AG04450 (cell line): ENCODE measurements at regions not wholly inside any gene's neighbourhood (a gene's known extent, or its start where the extent isn't known, plus 50 kb on each side); places are given as distances from the start of the nearest gene placed in this dataset.
"Not testable (repeated sequence)": the region's sequence is repeated elsewhere in the genome, so short reads cannot be mapped to it uniquely, and the experiment has no call there.

ENCODE experiments used
- CTCF ChIA-PET: fragments of 300-600, 350-600 bp; formaldehyde crosslinking; extraction: SDS; loops from one replicate; lab custom pipeline; 2022; ENCODE audit warnings: antibody characterized with exemption, inconsistent platforms; lab: Charles Lee
- POLR2A ChIA-PET: fragments of 350-600 bp; formaldehyde crosslinking; extraction: SDS; loops from one replicate; lab custom pipeline; 2021; ENCODE audit warnings: antibody characterized with exemption, inconsistent platforms; lab: Yijun Ruan, JAX
- DNase-seq: peaks from one replicate; pipeline ENCODE4 v3.0.0-alpha.2; 2011; ENCODE audit warnings: low read depth, low spot score
- H3K27ac ChIP-seq: one replicate; pipeline ENCODE4 v1.5.1; 2012; ENCODE audit warnings: low read depth, low read length, control low read depth
- H3K27me3 ChIP-seq: one replicate; pipeline ENCODE4 v1.6.0; 2012; ENCODE audit warnings: low read length; ENCODE audit not compliant: control insufficient read depth, insufficient read depth
- H3K4me3 ChIP-seq: 2 replicates; pipeline ENCODE4 v1.5.1; 2011; ENCODE audit warnings: mild to moderate bottlenecking, low read depth, low read length, control low read depth
- H3K9me3 ChIP-seq: 2 replicates; pipeline ENCODE4 v1.5.1; 2012; ENCODE audit warnings: low read length; ENCODE audit not compliant: control insufficient read depth, insufficient read depth
- CTCF ChIP-seq: IDR thresholded peaks from 2 replicates; pipeline ENCODE4 v1.5.1; 2011; ENCODE audit warnings: low read depth, low read length, control low read depth, inconsistent platforms

DNA sequence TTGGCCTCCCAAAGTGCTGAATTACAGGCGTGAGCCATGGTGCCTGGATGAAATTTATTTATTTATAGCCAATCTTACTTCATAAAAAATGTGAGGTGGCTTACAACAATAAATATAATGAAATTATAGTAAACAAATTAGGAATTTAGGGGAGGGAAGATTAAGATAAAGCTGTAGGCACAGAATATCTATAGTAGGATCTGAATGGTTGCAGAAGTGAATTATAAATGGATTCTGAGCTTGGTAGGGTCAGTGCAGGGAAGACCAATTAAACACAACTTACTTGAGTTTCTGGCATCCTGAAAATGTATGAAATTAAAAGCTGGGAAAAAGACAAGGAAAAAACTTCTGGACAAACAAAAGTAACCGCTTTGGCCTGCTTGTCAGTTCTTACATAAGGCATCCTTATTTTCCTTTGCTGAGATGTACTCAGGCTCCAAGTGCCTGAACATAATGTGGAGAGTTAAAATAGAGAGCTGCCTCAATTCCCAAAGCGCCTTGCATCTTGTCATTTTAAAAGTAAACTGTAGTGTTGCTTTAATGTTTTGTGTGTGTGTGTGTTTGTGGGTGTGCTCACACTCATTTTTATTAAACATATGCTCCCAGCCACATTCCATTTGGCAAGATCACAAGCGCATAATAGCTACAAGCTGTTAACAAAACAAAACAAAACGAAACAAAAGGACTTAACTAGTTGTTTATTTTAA is 247.3 kb downstream of the S1PR1 start:
- ChIA-PET POLR2A (no interaction called here), CTCF (interaction anchor here (2.2 to 3.3 kb wide), 3 partner anchors 10 to 175 kb away, joined by 6 to 18 read pairs (median 11); no protein-coding TSS in a partner anchor)
- no peak overlapping the region for H3K4me3 ChIP-seq
- DNase-seq = no peak
- H3K27me3 ChIP-seq = no peaks in the 10 kb centered on the region
- TF ChIP-seq CTCF = no peak
- no peaks in the 10 kb centered on the region for H3K9me3 ChIP-seq
- H3K27ac ChIP-seq = no peak overlapping the region

DNA sequence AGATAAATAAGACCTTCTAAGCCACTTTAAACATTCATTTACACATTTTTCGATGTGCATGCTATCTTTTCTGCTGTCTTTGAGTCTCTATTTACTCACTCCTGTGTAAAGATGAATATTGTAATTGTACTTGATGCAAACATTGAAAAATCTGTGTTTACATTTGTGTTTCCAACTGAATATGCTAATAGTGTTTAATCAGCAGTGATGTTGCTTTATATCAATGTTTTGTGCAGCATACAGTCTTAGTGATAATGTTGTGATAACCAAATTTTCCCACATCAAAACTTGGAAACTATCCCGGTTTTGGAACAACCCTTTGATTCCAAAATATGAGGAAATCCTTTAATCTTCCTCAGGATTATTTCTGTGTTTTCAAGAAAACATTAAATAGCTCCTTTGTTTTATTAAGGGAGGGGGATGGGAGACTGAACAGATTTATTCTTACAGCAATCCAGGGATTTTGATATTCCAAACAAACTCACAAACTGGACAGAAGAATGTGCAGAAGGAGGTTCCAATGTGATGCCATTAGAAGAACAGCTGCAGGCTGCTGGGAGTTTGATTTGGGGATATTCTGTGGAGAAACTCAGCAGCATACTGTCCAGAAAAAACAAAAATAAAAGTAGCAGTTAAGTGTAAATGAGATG is 248.0 kb downstream of the S1PR1 start:
- CTCF ChIA-PET = interaction anchor here (2.2 to 3.3 kb wide), 3 partner anchors 11 to 176 kb away, joined by 6 to 18 read pairs (median 11); no protein-coding TSS in a partner anchor
- POLR2A ChIA-PET = no interaction called here
- no peaks in the 10 kb centered on the region for H3K9me3 ChIP-seq
- DNase-seq = no peak
- H3K4me3 ChIP-seq = no peak overlapping the region
- TF ChIP-seq CTCF = no peak
- no peak overlapping the region for H3K27ac ChIP-seq
- no peaks in the 10 kb centered on the region for H3K27me3 ChIP-seq

DNA sequence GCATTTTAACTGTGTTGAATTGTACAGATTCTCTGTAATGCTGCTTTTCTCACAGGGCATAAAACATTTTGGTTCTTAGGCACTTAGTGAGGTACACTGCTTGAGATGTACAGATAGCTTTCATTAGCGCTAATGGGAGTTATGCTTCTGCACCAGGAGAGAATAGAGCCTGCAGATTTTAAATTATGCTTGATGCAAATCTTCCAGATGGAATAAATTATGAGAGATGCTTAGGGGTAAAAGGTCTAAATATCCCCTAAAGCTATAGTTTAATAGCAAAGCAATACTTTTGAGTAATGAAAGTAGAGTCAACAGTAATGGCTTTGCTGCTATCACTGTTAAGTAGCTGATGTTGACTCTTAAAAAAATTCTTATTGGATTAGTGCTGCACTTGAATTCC is 248.9 kb downstream of the S1PR1 start:
- POLR2A ChIA-PET = no interaction called here
- H3K27me3 ChIP-seq = no peaks in the 10 kb centered on the region
- H3K27ac ChIP-seq = no peak overlapping the region
- CTCF ChIA-PET = interaction anchor here (2.2 to 2.6 kb wide), 2 partner anchors 21 to 177 kb away, joined by 6 to 11 read pairs; no protein-coding TSS in a partner anchor
- no peak for TF ChIP-seq CTCF
- no peaks in the 10 kb centered on the region for H3K9me3 ChIP-seq
- no peak for DNase-seq
- no peak overlapping the region for H3K4me3 ChIP-seq

- H3K4me3 ChIP-seq, POLR2A ChIA-PET, H3K27me3 ChIP-seq, CTCF ChIA-PET, H3K27ac ChIP-seq, DNase-seq, H3K9me3 ChIP-seq: not testable (repeated sequence)
Observed at GRCh38 chr1:101492144-101492543, 255.3 kb downstream of the S1PR1 start.

DNA sequence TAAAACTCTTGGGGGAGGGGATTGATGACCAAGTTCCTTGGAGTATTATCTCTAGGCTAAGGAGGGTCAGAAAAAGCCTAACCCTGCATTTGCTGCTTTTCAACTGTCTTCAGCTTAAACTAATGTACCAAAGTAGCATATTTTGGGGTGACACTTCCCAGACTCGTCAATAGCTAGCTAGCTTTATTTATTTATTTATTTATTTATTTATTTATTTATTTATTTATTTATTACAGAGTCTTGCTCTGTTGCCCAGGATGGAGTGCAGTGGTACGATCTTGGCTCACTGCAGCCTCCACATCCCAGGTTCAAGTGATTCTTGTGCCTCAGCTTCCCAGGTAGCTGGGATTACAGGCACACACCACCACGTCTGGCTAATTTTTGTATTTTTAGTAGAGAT is 257.1 kb downstream of the S1PR1 start:
- H3K9me3 ChIP-seq, POLR2A ChIA-PET, H3K27me3 ChIP-seq, H3K27ac ChIP-seq, H3K4me3 ChIP-seq, DNase-seq: not testable (repeated sequence)
- CTCF ChIA-PET = interaction anchor here (2.1 kb wide), 1 partner anchor 12 kb away, joined by 16 read pairs; no protein-coding TSS in a partner anchor

GRCh38 chr1:101496109-101496508 is 259.3 kb downstream of the S1PR1 start:
- CTCF ChIA-PET = no interaction called here
- DNase-seq = no peak
- POLR2A ChIA-PET = no interaction called here
- Histone ChIP-seq H3K27me3 (no peaks in the 10 kb centered on the region), H3K9me3 (no peaks in the 10 kb centered on the region), H3K4me3 (no peak overlapping the region), H3K27ac (no peak overlapping the region)
- TF ChIP-seq CTCF = no peak
